Endothelial cell of umbilical vein (primary cell): ENCODE measurements at regions not wholly inside any gene's neighbourhood (a gene's known extent, or its start where the extent isn't known, plus 50 kb on each side); places are given as distances from the start of the nearest gene placed in this dataset.

ENCODE experiments used
- BruUV-seq: library from RNA; stranded (reverse); fragments of 400-500 nt; replicated peaks from 2 replicates; lab custom pipeline; 2021; lab: Mats Ljungman, UMichigan
- CTCF ChIA-PET: fragments of 300-600, 350-600 bp; sonication (Branson Sonifier 250); formaldehyde crosslinking; loops from one replicate; lab custom pipeline; 2021; ENCODE audit warnings: antibody characterized with exemption, inconsistent platforms; lab: Charles Lee
- POLR2A ChIA-PET: fragments of 300-600, 350-600 bp; sonication (Branson Sonifier 250); formaldehyde crosslinking; loops from one replicate; lab custom pipeline; 2021; ENCODE audit warnings: antibody characterized with exemption, inconsistent platforms; lab: Charles Lee
- DNase-seq: peaks from one replicate; pipeline ENCODE4 v3.0.0-alpha.2; 2011; ENCODE audit warnings: low read depth, low spot score
- FAIRE-seq: peaks from 2 replicates; lab custom pipeline; 2011; peaks lifted over from hg19 to GRCh38; lab: Jason Lieb, UNC
- H2AFZ ChIP-seq: 2 replicates; pipeline ENCODE4 v1.6.0; 2012; ENCODE audit warnings: low read depth, low read length, control low read depth, inconsistent platforms
- H3K27ac ChIP-seq: 2 replicates; pipeline ENCODE4 v1.5.1; 2011; ENCODE audit warnings: low read depth, mild to moderate bottlenecking, control low read depth, low read length, moderate library complexity; ENCODE audit not compliant: insufficient read depth
- H3K27me3 ChIP-seq, 2 experiments: 2 replicates each; pipeline versions ENCODE4 v1.6.0 to v1.6.1; 2011; ENCODE audit warnings: low read length in 2 of 2, mixed read lengths in 1 of 2; ENCODE audit not compliant: control insufficient read depth in 2 of 2, insufficient read depth in 2 of 2
- H3K36me3 ChIP-seq, 2 experiments: 2 replicates in 1 of 2; 3 replicates in 1 of 2; pipeline ENCODE4 v1.5.1; 2011; ENCODE audit warnings: low read length in 2 of 2, mild to moderate bottlenecking in 1 of 2, moderate library complexity in 1 of 2; ENCODE audit not compliant: control insufficient read depth in 2 of 2, insufficient read depth in 2 of 2; ENCODE audit errors: extremely low read depth in 1 of 2
- H3K4me1 ChIP-seq: 3 replicates; pipeline ENCODE4 v1.5.1; 2011; ENCODE audit warnings: mild to moderate bottlenecking, low read length; ENCODE audit not compliant: control insufficient read depth, insufficient read depth; ENCODE audit errors: extremely low read depth
- H3K4me2 ChIP-seq: 2 replicates; pipeline ENCODE4 v1.6.1; 2011; ENCODE audit warnings: low read length, control low read depth, mixed read lengths; ENCODE audit not compliant: insufficient read depth
- H3K4me3 ChIP-seq, 3 experiments: fragments of 200-600 bp in 1 of 3; sonication (generic), shearing (Covaris generic) in 1 of 3; replicated peaks in 1 of 3; 2 replicates each; pipeline ENCODE4 v1.5.1; 2011 to 2016; ENCODE audit warnings: control low read depth in 3 of 3, low read length in 3 of 3, mild to moderate bottlenecking in 2 of 3, inconsistent platforms in 1 of 3, low read depth in 1 of 3, moderate library complexity in 1 of 3; ENCODE audit not compliant: insufficient read depth in 1 of 3
- H3K79me2 ChIP-seq: 2 replicates; pipeline ENCODE4 v1.6.0; 2012; ENCODE audit warnings: low read length, inconsistent platforms; ENCODE audit not compliant: control insufficient read depth, insufficient read depth
- H3K9ac ChIP-seq: replicated peaks from 2 replicates; pipeline ENCODE3; 2011; ENCODE audit warnings: low read length, control low read depth; ENCODE audit not compliant: insufficient read depth; ENCODE audit errors: extremely low read depth
- H3K9me1 ChIP-seq: replicated peaks from 3 replicates; pipeline ENCODE4 v1.6.0; 2011; ENCODE audit warnings: mild to moderate bottlenecking, low read length; ENCODE audit not compliant: control insufficient read depth, insufficient read depth; ENCODE audit errors: extremely low read depth
- H3K9me3 ChIP-seq: replicated peaks from 2 replicates; pipeline ENCODE4 v1.5.1; 2012; ENCODE audit warnings: low read length, inconsistent platforms; ENCODE audit not compliant: control insufficient read depth, insufficient read depth
- H4K20me1 ChIP-seq: replicated peaks from 2 replicates; pipeline ENCODE3; 2011; ENCODE audit warnings: mild to moderate bottlenecking, low read length; ENCODE audit not compliant: control insufficient read depth, insufficient read depth; ENCODE audit errors: extremely low read depth
- FOS ChIP-seq: IDR thresholded peaks from 2 replicates; pipeline ENCODE4 v1.6.1; 2011; ENCODE audit warnings: mild to moderate bottlenecking, low read length, moderate library complexity, borderline replicate concordance; ENCODE audit not compliant: insufficient read depth
- GATA2 ChIP-seq: IDR thresholded peaks from 2 replicates; pipeline ENCODE4 v1.7.0; 2011; ENCODE audit warnings: low read depth, mild to moderate bottlenecking, moderate library complexity, mixed read lengths, low read length; ENCODE audit not compliant: insufficient read length, insufficient read depth
- JUN ChIP-seq: IDR thresholded peaks from 2 replicates; pipeline ENCODE4 v1.6.1; 2011; ENCODE audit warnings: borderline replicate concordance, low read depth; ENCODE audit not compliant: insufficient read length, insufficient read depth
- MAX ChIP-seq: IDR thresholded peaks from 2 replicates; pipeline ENCODE4 v1.6.1; 2011; ENCODE audit not compliant: insufficient read depth, insufficient read length
- POLR2A ChIP-seq: IDR thresholded peaks from 2 replicates; pipeline ENCODE4 v1.6.1; 2012; ENCODE audit warnings: low read depth, mild to moderate bottlenecking, control low read depth, low read length
- POLR2AphosphoS5 ChIP-seq: IDR thresholded peaks from 2 replicates; pipeline ENCODE4 v1.6.1; 2012; ENCODE audit warnings: low read depth, mild to moderate bottlenecking, control low read depth, low read length, moderate library complexity; ENCODE audit not compliant: insufficient read depth
- dilution Hi-C: fragments of 300-500 bp; cut with MboI; formaldehyde crosslinking; loops from one replicate; pipeline ENCODE4 v1.15.0; 2019; ENCODE audit warnings: low sequenced_read_pairs; ENCODE audit not compliant: extremely low pct_ligation_motif_present
- intact Hi-C: fragments of 100-400 bp; cut with micrococcal nuclease; formaldehyde crosslinking; loops from one replicate; pipeline ENCODE4 v1.10.0; 2022

- intact Hi-C loops: loop anchor here (5.0 kb wide), 2 partner anchors 33 to 202 kb away; no protein-coding TSS in a partner anchor
- DNase-seq: peak; percentile 45
These were observed 171.0 kb upstream of the PPP1R2C start for GRCh38 chrX:42948723-42949657.

GRCh38 chrX:42951747-42952146 lies 173.8 kb upstream of the PPP1R2C start:
- intact Hi-C loops (no loop called here), dilution Hi-C loops (no loop called here)
- H3K36me3 ChIP-seq: no peaks in the 10 kb centered on the region
- no peak for DNase-seq
- H3K9me1 ChIP-seq: no peaks in the 10 kb centered on the region
- H3K27me3 ChIP-seq: no peaks in the 10 kb centered on the region
- CTCF ChIA-PET: no interaction called here
- no peak overlapping the region for H3K4me3 ChIP-seq
- H3K27ac ChIP-seq: no peak overlapping the region
- TF ChIP-seq POLR2A (no peak), GATA2 (no peak), JUN (no peak)
- peaks cover 23% of the 10 kb centered on the region for H3K4me1 ChIP-seq
- FAIRE-seq: no peak
- H3K4me2 ChIP-seq: no peak overlapping the region
- H3K79me2 ChIP-seq: no peaks in the 10 kb centered on the region
- H4K20me1 ChIP-seq: no peaks in the 10 kb centered on the region
- H3K9me3 ChIP-seq: no peaks in the 10 kb centered on the region
- POLR2A ChIA-PET: no interaction called here
- no TSS peak for BruUV-seq
- H2AFZ ChIP-seq: no peak overlapping the region
- no peak overlapping the region for H3K9ac ChIP-seq

More at GRCh38 chrX:42948723-42949657, 171.0 kb upstream of the PPP1R2C start:
- no peaks in the 10 kb centered on the region for H3K9me1 ChIP-seq
- no peaks in the 10 kb centered on the region for H3K27me3 ChIP-seq
- dilution Hi-C loops: no loop called here
- CTCF ChIA-PET: no interaction called here
- FAIRE-seq: peak; percentile 70
- peak; percentile 9 for TF ChIP-seq GATA2
- TF ChIP-seq POLR2A: no peak
- no peak for TF ChIP-seq MAX
- peak; percentile 30 for TF ChIP-seq JUN
- TF ChIP-seq POLR2AphosphoS5: no peak
- peak; percentile 51 for TF ChIP-seq FOS
- H3K9me3 ChIP-seq: no peaks in the 10 kb centered on the region
- H3K36me3 ChIP-seq: no peaks in the 10 kb centered on the region
- H3K4me3 ChIP-seq: no peak overlapping the region
- peaks cover 24% of the 10 kb centered on the region for H3K4me1 ChIP-seq
- no peak overlapping the region for H3K27ac ChIP-seq
- H3K4me2 ChIP-seq: peak overlapping the region; percentile 51
- POLR2A ChIA-PET: no interaction called here
- H2AFZ ChIP-seq: no peak overlapping the region
- no peaks in the 10 kb centered on the region for H3K79me2 ChIP-seq
- BruUV-seq: TSS peak; percentile 59
- H3K9ac ChIP-seq: no peak overlapping the region
- H4K20me1 ChIP-seq: no peaks in the 10 kb centered on the region
